ENCODE measurements at regions not wholly inside any gene's neighbourhood (a gene's known extent, or its start where the extent isn't known, plus 50 kb on each side); places are given as distances from the start of the nearest gene placed in this dataset.

GRCh38 chr1:190022709-190023108, 455.0 kb downstream of the BRINP3 start:
- no peak for TF ChIP-seq POLR2A (IDR thresholded peaks at IDR 0.05)
- TF ChIP-seq CTCF (IDR thresholded peaks at IDR 0.05) = no peak

All from esophagus squamous epithelium (tissue), 4 donors.